HEK293T (cell line): ENCODE measurements at regions not wholly inside any gene's neighbourhood (a gene's known extent, or its start where the extent isn't known, plus 50 kb on each side); places are given as distances from the start of the nearest gene placed in this dataset.
A peak's percentile ranks its signal among the peaks of the same experiment; 100 is the strongest.
"Not testable (repeated sequence)": the region's sequence is repeated elsewhere in the genome, so short reads cannot be mapped to it uniquely, and the experiment has no call there.

ENCODE experiments used
- CTCF ChIA-PET: fragments of 350-600 bp; formaldehyde crosslinking; extraction: SDS; loops from one replicate; lab custom pipeline; 2021; ENCODE audit warnings: antibody characterized with exemption, inconsistent platforms; lab: Yijun Ruan, JAX
- POLR2A ChIA-PET: fragments of 350-600 bp; formaldehyde crosslinking; extraction: SDS; loops from one replicate; lab custom pipeline; 2020; ENCODE audit warnings: antibody characterized with exemption, inconsistent platforms; lab: Yijun Ruan, JAX
- DNase-seq: peaks from one replicate; pipeline ENCODE4 v3.0.0; 2012; ENCODE audit warnings: mixed read lengths; ENCODE audit errors: extremely low spot score
- ARNT ChIP-seq: fragments of 450-650 bp; IDR thresholded peaks from 2 replicates; pipeline ENCODE4 v1.6.1; 2017; ENCODE audit warnings: mild to moderate bottlenecking
- BHLHE40 ChIP-seq: fragments of 450-650 bp; IDR thresholded peaks from 2 replicates; pipeline ENCODE4 v1.6.1; 2016; ENCODE audit warnings: mild to moderate bottlenecking, moderate library complexity, borderline replicate concordance
- CTBP1 ChIP-seq: fragments of 450-650 bp; IDR thresholded peaks from 2 replicates; pipeline ENCODE4 v1.6.1; 2016; ENCODE audit warnings: borderline replicate concordance
- ELF4 ChIP-seq: fragments of 450-650 bp; IDR thresholded peaks from 2 replicates; pipeline ENCODE4 v1.6.1; 2017; ENCODE audit warnings: antibody characterized with exemption
- FOXA1 ChIP-seq: fragments of 450-650 bp; IDR thresholded peaks from 2 replicates; pipeline ENCODE4 v1.6.1; 2016; ENCODE audit warnings: mild to moderate bottlenecking
- FOXK2 ChIP-seq: fragments of 450-650 bp; IDR thresholded peaks from 2 replicates; pipeline ENCODE4 v1.6.1; 2016; ENCODE audit warnings: mild to moderate bottlenecking
- FOXM1 ChIP-seq: fragments of 450-650 bp; IDR thresholded peaks from 2 replicates; pipeline ENCODE4 v1.6.1; 2017; ENCODE audit warnings: mild to moderate bottlenecking, borderline replicate concordance
- HDGF ChIP-seq: fragments of 450-650 bp; IDR thresholded peaks from 2 replicates; pipeline ENCODE4 v1.6.1; 2017; ENCODE audit warnings: antibody characterized with exemption, borderline replicate concordance
- L3MBTL2 ChIP-seq: fragments of 450-650 bp; conservative IDR thresholded peaks from 2 replicates; pipeline ENCODE4 v1.6.1; 2016; ENCODE audit warnings: mild to moderate bottlenecking
- LEF1 ChIP-seq: fragments of 450-650 bp; IDR thresholded peaks from 2 replicates; pipeline ENCODE4 v1.6.1; 2017; ENCODE audit warnings: mild to moderate bottlenecking, borderline replicate concordance
- NFRKB ChIP-seq: fragments of 450-650 bp; IDR thresholded peaks from 2 replicates; pipeline ENCODE4 v1.6.1; 2016; ENCODE audit warnings: mild to moderate bottlenecking, moderate library complexity
- PKNOX1 ChIP-seq: fragments of 450-650 bp; IDR thresholded peaks from 2 replicates; pipeline ENCODE4 v1.6.1; 2016
- SP1 ChIP-seq: fragments of 450-650 bp; IDR thresholded peaks from 2 replicates; pipeline ENCODE4 v1.6.1; 2017
- SUZ12 ChIP-seq: fragments of 450-650 bp; IDR thresholded peaks from 2 replicates; pipeline ENCODE4 v1.6.1; 2016; ENCODE audit warnings: mild to moderate bottlenecking
- TARDBP ChIP-seq: fragments of 450-650 bp; IDR thresholded peaks from 2 replicates; pipeline ENCODE4 v1.6.1; 2016
- ZNF384 ChIP-seq: fragments of 450-650 bp; IDR thresholded peaks from 2 replicates; pipeline ENCODE4 v1.6.1; 2016

GRCh38 chr10:21347043-21347784, 178.3 kb downstream of the SKIDA1 start:
- CTCF ChIA-PET: no interaction called here
- POLR2A ChIA-PET: no interaction called here
- no peak for DNase-seq

GRCh38 chr10:21343087-21343486, 182.4 kb downstream of the SKIDA1 start:
- DNase-seq: no peak
- ChIA-PET CTCF (no interaction called here), POLR2A (no interaction called here)
- TF ChIP-seq ZNF384 (no peak), PKNOX1 (no peak), SP1 (no peak)

More at GRCh38 chr10:21347043-21347784, 178.3 kb downstream of the SKIDA1 start:
- TF ChIP-seq HDGF (no peak), ARNT (no peak), PKNOX1 (no peak), ZNF384 (no peak), SUZ12 (no peak), LEF1 (no peak), BHLHE40 (no peak), ELF4 (no peak), FOXM1 (no peak), FOXA1 (no peak), TARDBP (no peak), NFRKB (no peak), L3MBTL2 (no peak), FOXK2 (no peak), CTBP1 (no peak), SP1 (no peak)

- CTCF ChIA-PET, DNase-seq, POLR2A ChIA-PET: not testable (repeated sequence)
Observed at GRCh38 chr10:21342499-21342898, 183.0 kb downstream of the SKIDA1 start.

GRCh38 chr10:21340331-21340730, 185.2 kb downstream of the SKIDA1 start:
- ChIA-PET POLR2A (no interaction called here), CTCF (no interaction called here)
- no peak for DNase-seq
- TF ChIP-seq TARDBP: no peak
- TF ChIP-seq ELF4: no peak

GRCh38 chr10:21337171-21337792, 188.2 kb downstream of the SKIDA1 start:
- ChIA-PET POLR2A (no interaction called here), CTCF (interaction anchor here (0.7 kb wide), 1 partner anchor 12 kb away, joined by 4 read pairs; no protein-coding TSS in a partner anchor)
- TF ChIP-seq ZNF384: peak; percentile 83; the same call in 1 of the 2 replicates
- no peak for TF ChIP-seq FOXA1
- no peak for DNase-seq

GRCh38 chr10:21336476-21337170, 188.9 kb downstream of the SKIDA1 start:
- DNase-seq: peak; percentile 29
- ChIA-PET CTCF (interaction anchor here (0.7 kb wide), 1 partner anchor 12 kb away, joined by 4 read pairs; no protein-coding TSS in a partner anchor), POLR2A (no interaction called here)
- no peak for TF ChIP-seq NFRKB
- no peak for TF ChIP-seq SUZ12
- TF ChIP-seq FOXK2: no peak
- TF ChIP-seq ZNF384: no peak; the same call in 1 of the 2 replicates
- no peak for TF ChIP-seq HDGF
- TF ChIP-seq PKNOX1: no peak
- TF ChIP-seq L3MBTL2: no peak
- TF ChIP-seq CTBP1: no peak
- TF ChIP-seq ARNT: no peak
- TF ChIP-seq BHLHE40: no peak
- no peak for TF ChIP-seq SP1
